Superior temporal gyrus (tissue), 1 donor: ENCODE measurements at regions not wholly inside any gene's neighbourhood (a gene's known extent, or its start where the extent isn't known, plus 50 kb on each side); places are given as distances from the start of the nearest gene placed in this dataset.
"Not testable (repeated sequence)": the region's sequence is repeated elsewhere in the genome, so short reads cannot be mapped to it uniquely, and the experiment has no call there.

Experiments
- DNase-seq: peaks from one replicate; pipeline ENCODE4 v3.0.0-alpha.2; 2016; ENCODE audit errors: extremely low spot score

- DNase-seq, result no peak
Observed at GRCh38 chr6:120498711-120499110, 835.6 kb downstream of the TBC1D32 start.

GRCh38 chr6:120496661-120497060 lies 837.6 kb downstream of the TBC1D32 start:
- no peak for DNase-seq

GRCh38 chr6:120493505-120493904 lies 840.8 kb downstream of the TBC1D32 start:
- no peak for DNase-seq

GRCh38 chr6:120489941-120490340 lies 844.3 kb downstream of the TBC1D32 start:
- no peak for DNase-seq

- DNase-seq, result no peak
Observed at GRCh38 chr6:120484146-120484545, 850.1 kb downstream of the TBC1D32 start.

- DNase-seq, result no peak
Observed at GRCh38 chr6:120478650-120479049, 855.6 kb downstream of the TBC1D32 start.

- no peak for DNase-seq
Observed at GRCh38 chr6:120473804-120474203, 860.5 kb downstream of the TBC1D32 start.

- DNase-seq, result no peak
Observed at GRCh38 chr6:120468486-120468885, 865.8 kb downstream of the TBC1D32 start.

GRCh38 chr6:120451508-120451907 lies 882.8 kb downstream of the TBC1D32 start:
- DNase-seq, result no peak

- DNase-seq, result no peak
Observed at GRCh38 chr6:120447605-120448004, 886.7 kb downstream of the TBC1D32 start.

GRCh38 chr6:120432840-120433239 lies 901.4 kb downstream of the TBC1D32 start:
- not testable (repeated sequence) for DNase-seq

- no peak for DNase-seq
Observed at GRCh38 chr6:120431841-120432240, 902.4 kb downstream of the TBC1D32 start.

GRCh38 chr6:120411394-120411793 lies 922.9 kb downstream of the TBC1D32 start:
- DNase-seq, result no peak

- no peak for DNase-seq
Observed at GRCh38 chr6:120410586-120410985, 923.7 kb downstream of the TBC1D32 start.

GRCh38 chr6:120407696-120408095 lies 926.6 kb downstream of the TBC1D32 start:
- no peak for DNase-seq

GRCh38 chr6:120405947-120406346 lies 928.3 kb downstream of the TBC1D32 start:
- DNase-seq, result no peak

GRCh38 chr6:120395784-120396183 lies 938.5 kb downstream of the TBC1D32 start:
- DNase-seq, result no peak

GRCh38 chr6:120395330-120395729 lies 939.0 kb downstream of the TBC1D32 start:
- DNase-seq, result no peak

- DNase-seq, result no peak
Observed at GRCh38 chr6:120392941-120393340, 941.3 kb downstream of the TBC1D32 start.

- no peak for DNase-seq
Observed at GRCh38 chr6:120384671-120385070, 949.6 kb downstream of the TBC1D32 start.

- no peak for DNase-seq
Observed at GRCh38 chr6:120383681-120384080, 950.6 kb downstream of the TBC1D32 start.

- no peak for DNase-seq
Observed at GRCh38 chr6:120378582-120379220, 955.6 kb downstream of the TBC1D32 start.

GRCh38 chr6:120373185-120373584 lies 961.1 kb downstream of the TBC1D32 start:
- no peak for DNase-seq

GRCh38 chr6:120363429-120363828 lies 970.9 kb downstream of the TBC1D32 start:
- DNase-seq, result no peak
